Fibroblast of skin of left biceps (primary cell): ENCODE measurements at regions not wholly inside any gene's neighbourhood (a gene's known extent, or its start where the extent isn't known, plus 50 kb on each side); places are given as distances from the start of the nearest gene placed in this dataset.

ENCODE experiments used
- DNase-seq, 2 experiments: peaks; one replicate each; pipeline ENCODE4 v3.0.0-alpha.2; 2013; ENCODE audit warnings: low read depth in 2 of 2

- DNase-seq = no peak
These were observed 134.4 kb downstream of the MAD2L1 start for GRCh38 chr4:119932277-119932676.

GRCh38 chr4:119930546-119930945, 136.1 kb downstream of the MAD2L1 start:
- DNase-seq = no peak

- no peak for DNase-seq
These were observed 144.8 kb downstream of the MAD2L1 start for GRCh38 chr4:119921830-119922229.

GRCh38 chr4:119906277-119906676, 160.4 kb downstream of the MAD2L1 start:
- DNase-seq = no peak

- no peak for DNase-seq
These were observed 168.4 kb downstream of the MAD2L1 start for GRCh38 chr4:119898211-119898610.

DNA sequence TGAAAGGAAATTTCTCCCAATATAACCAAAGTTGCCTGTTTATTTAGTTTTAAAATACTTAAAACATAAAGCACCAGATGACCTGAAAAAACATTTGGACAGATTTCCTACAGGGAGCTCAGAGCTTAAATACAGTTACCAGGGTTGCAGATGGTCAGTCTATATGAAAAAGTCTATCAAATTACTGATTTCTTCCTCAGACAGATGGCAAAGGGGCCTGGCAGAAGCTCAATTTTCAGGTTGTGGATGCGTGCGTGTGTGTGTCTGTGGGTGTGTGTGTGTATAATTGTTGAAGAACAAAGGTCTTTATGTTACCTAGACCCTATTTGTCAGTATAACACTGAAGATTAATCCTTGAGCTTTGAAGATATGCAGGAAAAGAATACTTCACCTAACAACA, 169.4 kb downstream of the MAD2L1 start:
- DNase-seq = no peak

DNA sequence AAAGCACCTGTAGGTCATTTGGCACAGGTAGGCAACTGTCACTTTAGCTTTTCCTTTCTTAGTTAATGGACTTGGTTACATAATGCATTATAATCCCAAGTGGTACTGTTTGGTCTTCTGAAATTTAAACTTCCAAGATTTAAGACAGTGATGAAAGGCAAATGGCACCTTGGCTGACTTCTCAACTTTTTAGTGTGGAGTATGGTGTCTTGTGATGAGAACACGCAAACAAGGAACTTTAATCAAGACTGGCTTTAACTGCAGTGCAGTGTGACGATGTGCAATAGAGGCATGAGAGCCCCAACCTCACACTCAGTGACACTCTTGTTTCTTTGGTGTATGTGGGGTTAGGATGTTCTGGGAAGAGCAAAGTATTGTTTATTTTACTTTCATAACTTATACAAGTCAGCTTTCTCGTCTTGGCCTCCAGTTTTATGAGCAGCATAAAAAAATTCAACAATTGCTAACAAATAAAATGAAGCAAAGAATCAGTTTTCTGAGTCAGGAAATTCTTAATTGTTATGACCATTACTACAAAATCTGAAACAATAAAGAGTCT, 171.9 kb downstream of the MAD2L1 start:
- DNase-seq = no peak

GRCh38 chr4:119873794-119874325, 192.8 kb downstream of the MAD2L1 start:
- no peak for DNase-seq

- no peak for DNase-seq
These were observed 193.5 kb downstream of the MAD2L1 start for GRCh38 chr4:119873132-119873531.

- DNase-seq = no peak
These were observed 194.2 kb downstream of the MAD2L1 start for GRCh38 chr4:119872371-119873016.

DNA sequence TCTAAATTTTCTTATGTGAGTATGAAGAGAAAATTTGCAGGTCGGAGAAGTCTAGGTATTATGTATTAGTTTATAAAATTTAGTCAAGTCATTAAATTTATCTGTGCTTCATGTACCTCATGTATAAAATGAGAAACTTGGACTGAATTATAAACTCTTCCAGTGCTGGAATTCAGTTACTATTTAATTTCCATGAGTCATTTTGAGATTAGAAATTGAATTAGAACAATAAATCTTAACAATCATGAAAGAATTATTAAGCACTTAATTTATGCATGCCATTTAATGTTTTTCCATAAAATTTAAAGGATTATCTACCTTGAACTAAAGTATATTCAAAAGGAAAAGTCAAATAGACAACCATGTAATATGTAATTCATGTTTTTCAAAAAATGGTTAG, 195.8 kb downstream of the MAD2L1 start:
- no peak for DNase-seq

- no peak for DNase-seq
These were observed 200.9 kb downstream of the MAD2L1 start for GRCh38 chr4:119865789-119866188.

- DNase-seq = no peak
These were observed 201.3 kb downstream of the MAD2L1 start for GRCh38 chr4:119865389-119865788.

DNA sequence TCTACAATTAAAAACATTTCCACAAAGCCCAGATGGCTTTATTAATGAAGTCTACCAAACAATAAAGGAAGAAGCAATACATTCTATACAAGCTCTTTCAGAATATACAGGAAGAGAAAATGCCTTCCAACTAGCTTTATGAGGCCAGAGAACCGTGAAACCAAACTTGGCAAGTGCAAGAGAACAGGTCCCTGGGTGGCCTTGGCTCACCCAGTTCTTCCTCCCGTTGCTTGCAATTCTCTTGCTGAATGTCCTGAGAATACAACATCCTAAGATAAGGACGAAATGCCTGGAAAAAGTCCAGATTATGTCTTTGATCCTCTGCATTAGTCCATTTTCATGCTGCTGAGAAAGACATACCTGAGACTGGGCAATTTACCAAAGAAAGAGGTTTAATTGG, 204.9 kb downstream of the MAD2L1 start:
- DNase-seq = no peak

DNA sequence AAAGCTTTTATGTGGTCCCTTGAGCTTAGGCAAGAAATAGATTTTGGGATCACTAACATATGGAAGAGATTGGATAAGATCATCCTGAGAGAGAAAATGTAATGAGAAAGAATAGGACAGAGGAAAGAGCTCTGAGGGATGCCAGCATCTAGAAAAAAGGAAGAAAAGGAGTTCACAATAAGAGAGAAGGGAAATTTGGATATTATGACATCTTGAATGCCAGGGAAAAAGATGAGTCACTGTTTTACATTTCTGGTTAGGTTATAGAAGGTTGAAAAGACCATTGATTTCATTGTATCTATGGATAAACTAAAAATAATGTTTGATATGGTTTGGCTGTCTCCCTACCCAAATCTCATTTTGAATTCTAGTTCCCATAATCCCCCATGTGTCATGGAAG, 208.5 kb downstream of the MAD2L1 start:
- DNase-seq = no peak

- no peak for DNase-seq
These were observed 212.3 kb downstream of the MAD2L1 start for GRCh38 chr4:119854364-119854763.

GRCh38 chr4:119851649-119852048, 215.0 kb downstream of the MAD2L1 start:
- no peak for DNase-seq

- no peak for DNase-seq
These were observed 212.8 kb upstream of the PDE5A start for GRCh38 chr4:119841361-119841760.

GRCh38 chr4:119835613-119835910, 207.0 kb upstream of the PDE5A start:
- DNase-seq = no peak

DNA sequence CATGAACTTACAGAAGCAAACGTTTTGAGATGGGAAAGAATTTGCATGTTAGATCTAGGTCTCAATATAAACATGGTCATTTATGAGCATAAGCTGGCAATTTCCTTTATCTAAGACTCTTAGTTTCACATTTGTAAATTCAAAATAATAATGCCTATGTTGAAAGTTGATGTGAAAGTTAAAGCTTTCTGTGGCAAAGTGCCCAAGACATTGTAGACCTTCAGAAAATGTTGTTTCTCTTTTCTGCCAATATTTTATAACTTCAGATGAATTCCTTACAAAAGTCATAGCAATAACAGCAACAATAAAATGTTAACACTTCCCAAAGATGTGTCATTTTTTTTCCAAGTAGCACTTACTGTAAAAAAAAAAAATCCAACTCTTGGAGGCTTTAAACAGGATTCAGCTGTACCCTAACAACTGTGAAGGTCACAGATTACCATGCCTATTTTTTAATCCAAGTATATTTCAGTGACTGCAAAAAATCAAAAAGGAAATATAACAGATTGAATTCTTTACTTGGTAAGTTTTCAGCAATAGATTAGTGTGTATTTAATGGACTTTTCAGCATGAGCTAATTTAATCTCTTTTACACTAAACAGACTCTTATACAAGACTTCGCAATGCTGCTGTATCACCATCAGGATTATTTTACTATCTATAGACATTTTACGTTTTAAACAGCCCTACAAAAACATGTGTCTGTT, 206.5 kb upstream of the PDE5A start:
- no peak for DNase-seq

DNA sequence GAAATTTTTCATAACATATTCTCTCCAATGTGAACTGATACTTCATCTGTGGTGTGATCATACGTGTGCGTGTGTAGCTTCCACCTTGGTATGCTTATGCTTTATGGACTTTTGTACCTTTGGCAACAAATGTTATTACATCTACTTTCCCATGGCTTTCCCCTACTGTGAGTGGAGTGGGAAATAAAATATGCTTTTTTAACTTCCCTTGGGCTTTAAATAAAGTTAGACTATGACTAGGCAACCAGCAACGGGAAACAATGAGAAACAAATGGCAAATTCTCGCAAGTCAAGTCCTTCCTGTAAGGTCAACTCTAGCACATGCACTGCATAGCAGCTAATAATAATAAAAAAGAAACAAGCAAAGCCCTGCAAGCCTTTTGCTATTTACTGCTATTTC, 205.0 kb upstream of the PDE5A start:
- no peak for DNase-seq

GRCh38 chr4:119832776-119833175, 204.2 kb upstream of the PDE5A start:
- no peak for DNase-seq

DNA sequence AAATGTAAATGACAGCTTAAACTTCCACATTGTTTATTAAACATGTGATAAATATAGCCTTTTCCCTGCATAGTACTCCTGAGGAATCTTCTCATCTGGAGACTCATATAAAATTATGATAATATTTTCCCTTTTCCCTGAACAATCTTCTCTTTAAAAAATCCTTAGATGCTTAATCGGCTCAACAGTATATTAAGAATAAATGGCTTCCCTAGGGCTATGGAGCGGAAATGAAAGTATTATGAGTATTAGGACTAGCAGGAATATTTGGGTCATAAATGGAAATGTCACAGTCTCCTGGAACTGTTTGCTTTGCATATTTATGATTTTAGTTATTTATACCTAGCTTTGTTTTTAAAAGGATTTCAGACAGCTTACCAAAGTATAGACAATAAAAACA, 200.7 kb upstream of the PDE5A start:
- no peak for DNase-seq
